Islet of Langerhans (tissue), 1 donor: ENCODE measurements at regions not wholly inside any gene's neighbourhood (a gene's known extent, or its start where the extent isn't known, plus 50 kb on each side); places are given as distances from the start of the nearest gene placed in this dataset.
"Not testable (repeated sequence)": the region's sequence is repeated elsewhere in the genome, so short reads cannot be mapped to it uniquely, and the experiment has no call there.

Experiments
- FAIRE-seq: peaks from one replicate; lab custom pipeline; 2011; peaks lifted over from hg19 to GRCh38; lab: Jason Lieb, UNC

DNA sequence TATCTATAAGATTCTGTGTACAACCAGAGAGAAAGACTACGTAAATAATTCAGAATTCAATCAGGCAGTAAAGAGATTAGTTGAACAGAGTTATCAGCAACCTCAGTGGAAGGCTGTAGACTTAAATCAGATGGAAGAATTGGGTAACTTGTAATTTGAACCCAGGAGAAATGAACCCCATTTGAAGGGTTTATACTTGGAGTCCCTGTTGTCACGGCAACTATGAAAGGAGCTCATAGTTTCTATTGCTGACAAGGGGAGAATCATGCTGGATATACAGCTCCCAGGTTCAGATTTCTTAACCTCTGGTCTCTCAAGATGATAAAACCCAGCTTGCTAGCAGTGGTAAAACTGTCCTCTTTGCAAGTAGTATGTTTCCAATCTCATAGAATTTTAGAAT lies 54.4 kb upstream of the BMP4 start:
- no peak for FAIRE-seq

DNA sequence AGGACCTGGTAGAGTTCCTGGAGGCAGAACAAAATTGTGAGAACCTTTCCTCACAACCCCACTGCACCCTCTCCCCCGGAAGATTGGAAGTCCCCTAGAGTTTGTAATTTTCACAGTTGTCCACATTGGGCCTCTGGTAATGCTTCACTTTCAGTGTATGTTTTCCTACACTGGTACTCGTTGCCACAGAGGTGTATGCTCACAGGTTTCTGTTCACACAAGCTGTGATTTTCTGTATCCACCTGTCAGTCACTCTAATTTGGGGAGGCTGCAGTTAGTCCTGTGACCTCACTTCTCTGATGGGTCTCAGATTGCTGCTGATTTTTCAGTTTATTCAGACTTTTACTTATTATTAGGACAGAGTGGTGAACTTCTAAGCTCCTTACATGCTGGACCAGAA lies 66.4 kb upstream of the BMP4 start:
- no peak for FAIRE-seq

DNA sequence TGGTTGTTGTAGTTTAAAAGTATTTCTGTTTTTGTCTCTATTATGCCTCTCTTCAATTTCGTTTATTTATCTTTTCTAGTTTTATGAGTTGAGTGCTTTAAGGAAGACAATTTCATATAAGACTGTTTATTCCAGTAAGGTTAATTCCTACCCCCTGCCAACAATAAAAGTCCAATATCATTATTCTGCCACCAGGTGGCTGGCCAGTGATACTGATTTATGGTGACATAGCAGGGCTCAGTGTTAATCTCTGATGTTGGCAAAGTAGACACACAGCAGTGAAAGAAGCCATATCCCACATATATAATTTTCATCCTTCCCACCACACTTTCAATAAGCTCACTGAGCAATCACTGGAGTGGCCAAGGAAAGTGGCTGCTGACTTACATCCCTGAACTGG lies 69.0 kb upstream of the BMP4 start:
- no peak for FAIRE-seq

DNA sequence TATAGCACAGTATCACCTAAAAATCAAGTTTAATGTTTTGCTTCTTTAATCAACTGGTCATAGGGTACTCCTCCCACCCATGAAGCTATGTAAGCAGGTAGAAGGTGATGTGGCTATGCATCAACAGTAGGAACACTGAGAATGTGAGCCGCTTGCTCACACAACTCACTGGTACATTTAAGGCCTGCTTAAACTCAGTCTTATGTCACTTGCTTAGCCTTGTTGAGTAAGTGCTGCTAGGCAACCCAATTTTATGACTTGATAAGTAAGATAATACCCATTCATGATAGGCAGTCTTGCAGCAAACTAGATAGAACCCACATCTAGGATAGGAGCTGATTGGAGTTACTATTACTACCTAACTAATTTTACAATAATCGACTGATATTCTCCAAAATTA lies 70.0 kb upstream of the BMP4 start:
- FAIRE-seq: no peak

GRCh38 chr14:54030996-54031395 lies 74.4 kb upstream of the BMP4 start:
- FAIRE-seq: not testable (repeated sequence)

DNA sequence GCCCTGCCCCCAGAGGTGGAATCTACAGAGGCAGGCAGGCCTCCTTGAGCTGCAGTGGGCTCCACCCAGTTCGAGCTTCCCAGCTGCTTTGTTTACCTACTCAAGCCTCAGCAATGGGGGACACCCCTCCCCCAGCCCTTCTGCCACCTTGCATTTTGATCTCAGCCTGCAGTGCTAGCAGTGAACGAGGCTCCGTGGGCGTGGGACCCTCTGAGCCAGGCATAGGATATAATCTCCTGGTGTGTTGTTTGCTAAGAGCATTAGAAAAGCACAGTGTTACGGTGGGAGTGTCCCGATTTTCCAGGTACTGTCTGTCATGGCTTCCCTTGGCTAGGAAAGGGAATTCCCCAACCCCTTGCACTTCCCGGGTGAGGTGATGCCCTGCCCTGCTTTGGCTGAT lies 76.7 kb upstream of the BMP4 start:
- FAIRE-seq: not testable (repeated sequence)

GRCh38 chr14:54038724-54039123 lies 82.1 kb upstream of the BMP4 start:
- FAIRE-seq: no peak

- FAIRE-seq: no peak
Observed at GRCh38 chr14:54039311-54039710, 82.7 kb upstream of the BMP4 start.

DNA sequence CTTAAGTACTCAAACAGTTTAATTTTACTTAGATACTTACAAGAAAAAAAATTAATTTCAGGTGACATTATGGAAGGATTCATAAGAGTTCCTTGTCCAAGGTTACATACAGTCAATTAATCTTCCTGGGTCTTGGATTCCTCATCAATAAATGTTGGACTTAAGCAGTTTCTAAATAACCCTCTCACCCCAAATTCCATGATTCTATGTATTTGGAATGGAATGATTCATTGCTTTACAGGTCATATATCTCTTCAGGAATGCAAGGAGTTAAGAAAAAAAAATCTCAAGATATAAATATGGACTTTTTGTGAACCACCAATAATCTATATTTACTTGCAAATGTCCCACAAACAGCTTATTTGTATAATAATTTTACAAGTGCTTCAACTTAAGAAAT lies 84.2 kb upstream of the BMP4 start:
- FAIRE-seq: no peak

- no peak for FAIRE-seq
Observed at GRCh38 chr14:54046250-54046649, 89.6 kb upstream of the BMP4 start.

DNA sequence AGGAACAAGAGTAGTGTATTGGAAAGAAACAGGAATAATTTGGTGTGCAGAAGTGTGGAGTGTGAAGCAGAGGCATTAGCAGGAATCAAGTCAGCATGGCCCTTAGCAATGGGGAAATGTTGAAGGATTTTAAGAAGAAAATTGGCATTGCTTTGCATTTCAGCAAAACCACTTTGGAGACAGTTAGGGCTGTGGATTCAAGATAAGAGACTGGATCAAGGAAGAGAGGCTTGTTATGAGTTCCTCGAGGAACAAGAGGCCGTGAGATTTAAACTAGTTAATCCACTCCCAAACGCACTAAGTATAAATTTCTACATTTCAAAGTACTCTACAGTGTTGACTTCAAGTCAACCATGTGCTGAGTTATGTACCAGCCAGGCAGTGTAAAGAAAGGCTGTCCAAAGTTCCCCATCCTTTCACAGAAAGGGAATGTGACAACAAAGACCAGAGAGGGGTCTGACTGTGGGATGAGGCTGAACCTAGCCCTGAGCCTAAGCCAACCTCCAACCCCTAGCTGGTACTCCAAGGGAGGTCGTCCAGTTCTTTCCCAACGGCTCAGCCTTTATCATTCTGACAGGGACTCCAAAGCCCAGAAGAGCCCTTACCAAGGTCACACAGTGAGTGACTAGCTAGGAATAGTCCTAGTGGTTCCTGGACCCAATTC lies 91.2 kb upstream of the BMP4 start:
- no peak for FAIRE-seq

DNA sequence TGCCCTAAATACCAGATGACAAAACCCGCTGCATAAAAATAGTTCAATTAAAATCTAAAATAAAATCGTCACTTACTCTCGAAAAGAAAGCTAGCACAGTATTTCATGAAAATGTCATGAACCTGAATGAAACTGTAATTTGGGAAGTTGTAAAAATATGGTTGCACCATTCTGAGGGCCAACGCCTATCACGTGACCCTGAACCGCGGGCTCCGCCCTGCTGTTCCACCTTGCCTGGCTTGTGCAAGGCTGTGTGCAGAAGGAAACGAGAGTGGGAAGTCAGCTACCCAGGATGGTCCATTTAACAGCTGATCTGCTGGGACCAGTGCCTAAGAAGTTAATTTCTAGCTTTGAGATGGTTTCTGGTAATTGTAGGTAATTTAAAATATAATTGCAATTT lies 91.7 kb upstream of the BMP4 start:
- FAIRE-seq: no peak

DNA sequence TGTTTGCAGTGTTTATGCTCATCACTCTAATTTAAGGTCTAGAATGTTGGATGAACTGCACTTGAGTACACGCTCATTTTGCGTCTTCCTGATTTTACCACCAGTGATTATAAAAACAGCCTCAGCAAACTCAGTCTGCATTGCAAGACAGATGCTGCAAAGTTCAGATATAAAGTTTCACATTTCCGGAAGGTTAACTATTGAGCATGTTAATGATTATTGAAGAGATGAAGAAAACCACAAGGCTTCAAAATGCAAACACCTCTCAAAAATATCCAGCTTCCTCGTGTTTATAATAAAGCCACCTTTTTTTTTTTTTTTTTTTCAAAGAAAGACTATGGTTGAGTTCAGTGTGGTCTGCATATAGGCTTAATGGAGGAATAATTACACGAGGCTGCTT lies 92.1 kb upstream of the BMP4 start:
- no peak for FAIRE-seq

GRCh38 chr14:54050759-54051158 lies 94.1 kb upstream of the BMP4 start:
- no peak for FAIRE-seq

DNA sequence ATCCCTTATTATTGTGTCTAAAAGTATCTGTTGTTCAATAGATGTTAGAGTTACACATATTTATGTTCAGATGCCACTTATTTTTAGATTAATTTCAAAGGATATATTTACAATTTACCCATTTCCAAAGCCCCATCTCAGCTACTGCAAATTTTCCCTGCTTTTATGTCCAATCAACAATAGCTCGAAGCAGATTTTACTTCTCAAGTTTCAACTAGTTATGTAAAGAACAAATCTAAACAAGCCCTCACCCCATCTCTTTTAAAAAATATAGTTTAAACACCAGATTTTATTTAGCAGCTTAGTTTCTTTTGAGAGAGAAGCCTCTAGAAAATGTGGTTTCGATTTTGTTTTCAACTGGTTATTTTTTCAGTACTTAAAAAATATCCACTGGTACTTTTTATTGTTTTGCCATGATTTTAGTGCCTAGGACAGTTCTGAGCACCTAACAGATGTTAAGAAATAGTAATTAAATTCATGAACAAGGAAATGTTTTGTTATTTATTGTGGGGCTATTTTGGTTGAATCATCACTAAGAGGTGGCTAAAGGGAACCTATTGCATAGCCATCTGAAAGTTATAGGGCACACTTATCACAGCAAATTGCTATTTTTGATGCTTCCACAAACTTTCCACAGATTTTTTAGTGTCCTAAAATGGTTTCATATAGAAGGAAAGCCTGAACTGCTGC lies 96.2 kb upstream of the BMP4 start:
- FAIRE-seq: no peak

DNA sequence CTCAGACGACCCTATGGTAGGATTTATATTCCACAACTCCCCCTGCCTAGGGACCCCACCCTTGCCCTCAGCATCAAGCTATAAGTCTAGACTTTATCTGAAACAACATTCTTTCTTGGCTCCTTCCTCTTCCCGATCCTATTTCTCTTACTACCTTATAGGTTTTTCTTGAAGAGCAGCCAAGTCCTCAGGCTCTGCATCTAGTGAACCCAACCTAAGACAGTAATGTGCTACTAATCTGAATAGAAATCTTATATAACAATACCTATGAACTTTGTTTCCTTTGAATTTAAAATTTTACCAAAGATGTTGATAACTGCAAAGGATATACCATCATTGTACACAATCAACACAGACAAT lies 96.7 kb upstream of the BMP4 start:
- no peak for FAIRE-seq

DNA sequence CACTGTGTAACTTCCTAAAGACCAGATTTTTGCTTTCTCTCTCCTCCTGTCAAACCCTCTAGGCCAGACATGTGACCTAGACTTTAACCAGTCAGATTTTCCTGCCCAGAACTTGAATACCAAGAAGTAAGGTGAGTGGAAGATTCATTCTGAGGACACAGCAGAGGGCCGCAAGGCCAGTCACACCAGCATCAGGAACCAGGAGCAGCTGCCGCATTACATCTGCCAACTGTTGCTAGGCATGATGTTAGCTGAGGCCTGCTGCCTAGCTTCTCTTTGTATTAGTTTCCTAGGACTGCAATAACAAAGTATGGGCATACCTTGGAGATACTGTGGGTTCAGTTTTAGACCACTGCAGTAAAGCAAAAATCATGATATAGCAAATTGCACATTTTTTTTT lies 101.9 kb upstream of the BMP4 start:
- FAIRE-seq: no peak

- FAIRE-seq: no peak
Observed at GRCh38 chr14:54083549-54084239, 127.1 kb upstream of the BMP4 start.

GRCh38 chr14:54085232-54085761 lies 128.7 kb upstream of the BMP4 start:
- no peak for FAIRE-seq

DNA sequence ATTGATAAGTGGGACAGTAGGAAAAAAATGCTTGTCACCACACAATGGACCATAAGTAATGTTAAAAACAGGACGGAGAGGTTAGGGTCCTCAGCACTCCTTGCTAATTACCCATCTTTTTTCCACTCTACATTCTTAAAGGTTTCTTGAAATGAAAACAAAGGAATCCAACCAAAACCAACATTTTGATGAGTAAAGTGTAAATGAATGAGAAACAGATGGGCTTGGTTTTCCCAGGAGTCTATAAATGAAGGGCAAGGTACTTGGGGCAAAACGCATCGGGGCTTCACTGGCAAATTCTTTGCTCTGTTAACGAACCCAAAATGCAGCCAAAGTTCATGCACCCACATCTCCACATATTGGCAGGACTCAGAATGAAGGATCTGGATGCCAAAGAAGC lies 129.2 kb upstream of the BMP4 start:
- FAIRE-seq: no peak

DNA sequence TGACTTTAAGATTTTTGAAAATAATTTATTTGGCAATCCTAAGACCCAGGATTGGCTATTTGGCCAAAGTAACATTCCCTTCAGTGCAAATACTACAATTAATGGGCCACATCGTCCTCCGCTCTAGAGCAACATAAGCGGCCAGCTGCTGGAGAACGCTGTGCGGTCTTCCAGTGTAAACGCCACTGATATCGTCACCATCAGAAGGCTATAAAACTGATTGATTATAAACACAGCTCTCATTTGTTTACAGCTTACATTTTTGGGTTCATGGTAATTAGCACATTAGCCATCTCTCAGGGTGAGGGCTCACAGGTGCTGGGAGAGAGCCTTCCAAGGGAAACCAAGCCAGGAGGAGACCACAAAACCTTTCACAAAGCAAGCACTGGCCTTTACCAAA lies 130.1 kb upstream of the BMP4 start:
- FAIRE-seq: no peak

- no peak for FAIRE-seq
Observed at GRCh38 chr14:54087376-54087775, 130.8 kb upstream of the BMP4 start.

- no peak for FAIRE-seq
Observed at GRCh38 chr14:54088271-54088670, 131.6 kb upstream of the BMP4 start.

GRCh38 chr14:54090274-54090673 lies 133.6 kb upstream of the BMP4 start:
- FAIRE-seq: no peak
